WERI-Rb-1 (cell line): ENCODE measurements at regions not wholly inside any gene's neighbourhood (a gene's known extent, or its start where the extent isn't known, plus 50 kb on each side); places are given as distances from the start of the nearest gene placed in this dataset.

Source experiments
- DNase-seq: peaks from one replicate; pipeline ENCODE4 v3.0.0-alpha.2; 2020
- H3K27ac ChIP-seq: fragments of 250-450 bp; sonication (Bioruptor Pico); 2 replicates; pipeline ENCODE4 v1.5.1; 2020; ENCODE audit warnings: mild to moderate bottlenecking, moderate library complexity
- H3K27me3 ChIP-seq: fragments of 250-450 bp; sonication (Bioruptor Pico); 2 replicates; pipeline ENCODE4 v1.5.1; 2021; ENCODE audit warnings: mild to moderate bottlenecking, low read depth, moderate library complexity; ENCODE audit not compliant: insufficient read depth, severe bottlenecking
- H3K36me3 ChIP-seq: fragments of 250-450 bp; sonication (Bioruptor Pico); 2 replicates; pipeline ENCODE4 v1.5.1; 2020; ENCODE audit warnings: mild to moderate bottlenecking, moderate library complexity
- H3K4me3 ChIP-seq: 2 replicates; pipeline ENCODE4 v1.5.1; 2011; ENCODE audit warnings: low read depth, mild to moderate bottlenecking, control low read depth, low read length
- H3K9me3 ChIP-seq: fragments of 250-450 bp; sonication (Bioruptor Pico); 2 replicates; pipeline ENCODE4 v1.5.1; 2021; ENCODE audit warnings: mild to moderate bottlenecking, moderate library complexity; ENCODE audit not compliant: severe bottlenecking
- TF ChIP-seq, protein P1 (sequence below): IDR thresholded peaks from 2 replicates; pipeline ENCODE4 v1.5.1; 2011; ENCODE audit warnings: low read depth, mild to moderate bottlenecking, control low read depth, inconsistent platforms, low read length

GRCh38 chr4:152211936-152212653, 323.8 kb downstream of the FBXW7 start:
- no peaks in the 10 kb centered on the region for H3K36me3 ChIP-seq
- H3K4me3 ChIP-seq, result no peak overlapping the region
- H3K27ac ChIP-seq, result no peak overlapping the region
- DNase-seq, result no peak
- no peaks in the 10 kb centered on the region for H3K9me3 ChIP-seq
- TF ChIP-seq, protein P1, sequence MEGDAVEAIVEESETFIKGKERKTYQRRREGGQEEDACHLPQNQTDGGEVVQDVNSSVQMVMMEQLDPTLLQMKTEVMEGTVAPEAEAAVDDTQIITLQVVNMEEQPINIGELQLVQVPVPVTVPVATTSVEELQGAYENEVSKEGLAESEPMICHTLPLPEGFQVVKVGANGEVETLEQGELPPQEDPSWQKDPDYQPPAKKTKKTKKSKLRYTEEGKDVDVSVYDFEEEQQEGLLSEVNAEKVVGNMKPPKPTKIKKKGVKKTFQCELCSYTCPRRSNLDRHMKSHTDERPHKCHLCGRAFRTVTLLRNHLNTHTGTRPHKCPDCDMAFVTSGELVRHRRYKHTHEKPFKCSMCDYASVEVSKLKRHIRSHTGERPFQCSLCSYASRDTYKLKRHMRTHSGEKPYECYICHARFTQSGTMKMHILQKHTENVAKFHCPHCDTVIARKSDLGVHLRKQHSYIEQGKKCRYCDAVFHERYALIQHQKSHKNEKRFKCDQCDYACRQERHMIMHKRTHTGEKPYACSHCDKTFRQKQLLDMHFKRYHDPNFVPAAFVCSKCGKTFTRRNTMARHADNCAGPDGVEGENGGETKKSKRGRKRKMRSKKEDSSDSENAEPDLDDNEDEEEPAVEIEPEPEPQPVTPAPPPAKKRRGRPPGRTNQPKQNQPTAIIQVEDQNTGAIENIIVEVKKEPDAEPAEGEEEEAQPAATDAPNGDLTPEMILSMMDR, result no peak
- H3K27me3 ChIP-seq, result peaks cover 53% of the 10 kb centered on the region

DNA sequence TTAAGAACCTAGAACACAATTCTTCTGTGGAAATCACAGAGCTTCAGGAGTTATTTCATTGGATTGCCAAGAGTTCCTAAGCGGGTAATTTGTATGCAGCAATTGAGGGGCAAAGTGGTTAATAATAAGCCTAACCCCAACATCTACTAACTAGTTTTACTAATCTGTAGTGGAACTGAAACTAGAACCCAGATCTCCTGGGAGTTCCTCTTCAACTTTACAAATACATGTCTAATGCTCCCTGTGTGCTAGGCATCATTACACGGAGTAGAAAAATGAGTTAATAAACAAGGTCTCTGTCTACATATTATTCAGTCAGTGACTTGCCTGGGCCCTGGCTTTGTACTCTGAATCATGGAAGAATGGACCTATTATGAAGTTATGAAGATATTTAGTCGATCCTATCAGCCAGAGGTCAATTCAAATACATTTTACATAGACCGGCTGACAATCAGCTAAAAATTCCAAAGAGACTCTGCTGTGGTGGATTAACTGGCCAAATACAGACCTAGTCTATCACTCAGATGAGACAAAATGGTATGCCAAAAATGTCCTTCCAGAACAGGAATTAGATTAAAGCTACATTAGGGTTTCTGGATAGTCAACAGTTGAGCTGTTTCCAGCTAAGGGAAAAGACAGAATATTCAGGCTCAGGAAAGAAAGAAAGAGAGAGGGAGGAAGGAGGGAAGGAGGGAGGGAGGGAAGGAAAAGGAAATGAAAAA, 326.0 kb downstream of the FBXW7 start:
- no peaks in the 10 kb centered on the region for H3K9me3 ChIP-seq
- TF ChIP-seq, protein P1, result no peak
- no peak overlapping the region for H3K4me3 ChIP-seq
- H3K27me3 ChIP-seq, result peaks cover 69% of the 10 kb centered on the region
- DNase-seq, result no peak
- H3K36me3 ChIP-seq, result no peaks in the 10 kb centered on the region
- no peak overlapping the region for H3K27ac ChIP-seq

- Histone ChIP-seq H3K4me3 (no peak overlapping the region), H3K36me3 (no peaks in the 10 kb centered on the region), H3K27ac (no peak overlapping the region), H3K9me3 (peaks cover 3% of the 10 kb centered on the region), H3K27me3 (peaks cover 79% of the 10 kb centered on the region)
- no peak for DNase-seq
- TF ChIP-seq, protein P1, result no peak
Measured at GRCh38 chr4:152207378-152207720, 328.5 kb downstream of the FBXW7 start.

GRCh38 chr4:152206646-152207377, 329.1 kb downstream of the FBXW7 start:
- Histone ChIP-seq H3K27ac (no peak overlapping the region), H3K27me3 (peaks cover 80% of the 10 kb centered on the region), H3K9me3 (peaks cover 3% of the 10 kb centered on the region), H3K4me3 (no peak overlapping the region), H3K36me3 (no peaks in the 10 kb centered on the region)
- DNase-seq, result no peak
- TF ChIP-seq, protein P1, result no peak

GRCh38 chr4:152206185-152206584, 329.7 kb downstream of the FBXW7 start:
- H3K36me3 ChIP-seq, result no peaks in the 10 kb centered on the region
- TF ChIP-seq, protein P1, result no peak
- H3K4me3 ChIP-seq, result no peak overlapping the region
- H3K27ac ChIP-seq, result no peak overlapping the region
- H3K9me3 ChIP-seq, result peaks cover 3% of the 10 kb centered on the region
- DNase-seq, result no peak
- H3K27me3 ChIP-seq, result peaks cover 82% of the 10 kb centered on the region
